Omental fat pad (tissue), 3 donors: ENCODE measurements at regions not wholly inside any gene's neighbourhood (a gene's known extent, or its start where the extent isn't known, plus 50 kb on each side); places are given as distances from the start of the nearest gene placed in this dataset. TPM values are rescaled to one million over a fixed set of nuclear protein-coding genes. Genes with fewer than 3 reads are reported as not detected.

Experiments
- ATAC-seq: fragments of 150-250 bp; one replicate; pipeline ENCODE4 v1.9.1; 2016; ENCODE audit warnings: mild to moderate bottlenecking, moderate library complexity; ENCODE audit not compliant: low FRiP score
- DNase-seq: peaks from one replicate; pipeline ENCODE4 v3.0.0-alpha.2; 2019; ENCODE audit warnings: low spot score
- small RNA-seq: library from RNA; depleted of rRNA; stranded (forward); fragments of <200 nt; gene quantifications from one replicate; pipeline ENCODE3, GENCODE V24; 2016
- TF ChIP-seq, protein P1 (sequence below), 3 donors: fragments of 450-650 bp; IDR thresholded peaks; one replicate each; pipeline ENCODE4 v1.5.1; 2016 to 2017; ENCODE audit warnings: antibody characterized with exemption in 3 of 3, mild to moderate bottlenecking in 3 of 3, moderate library complexity in 2 of 3

DNA sequence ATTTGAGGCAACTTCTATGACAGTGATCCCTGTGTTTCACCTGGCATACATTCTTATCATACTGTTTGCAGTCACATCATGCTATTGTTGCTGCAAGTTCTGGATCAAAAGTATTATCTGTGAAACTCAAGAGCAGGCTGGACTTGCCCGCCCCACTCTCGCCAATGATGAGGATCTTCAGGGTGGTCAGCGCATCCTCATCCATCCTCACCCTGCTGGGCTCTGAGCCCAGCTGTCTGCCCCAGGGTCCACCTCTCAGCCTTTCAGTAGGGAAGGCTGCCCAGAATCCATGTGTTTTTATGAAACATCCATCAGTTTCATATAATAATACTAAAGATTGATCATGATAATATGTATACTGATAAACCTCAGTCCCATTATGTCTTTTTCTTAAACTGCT is 55.4 kb upstream of the KIF5B start:
- TF ChIP-seq, protein P1, sequence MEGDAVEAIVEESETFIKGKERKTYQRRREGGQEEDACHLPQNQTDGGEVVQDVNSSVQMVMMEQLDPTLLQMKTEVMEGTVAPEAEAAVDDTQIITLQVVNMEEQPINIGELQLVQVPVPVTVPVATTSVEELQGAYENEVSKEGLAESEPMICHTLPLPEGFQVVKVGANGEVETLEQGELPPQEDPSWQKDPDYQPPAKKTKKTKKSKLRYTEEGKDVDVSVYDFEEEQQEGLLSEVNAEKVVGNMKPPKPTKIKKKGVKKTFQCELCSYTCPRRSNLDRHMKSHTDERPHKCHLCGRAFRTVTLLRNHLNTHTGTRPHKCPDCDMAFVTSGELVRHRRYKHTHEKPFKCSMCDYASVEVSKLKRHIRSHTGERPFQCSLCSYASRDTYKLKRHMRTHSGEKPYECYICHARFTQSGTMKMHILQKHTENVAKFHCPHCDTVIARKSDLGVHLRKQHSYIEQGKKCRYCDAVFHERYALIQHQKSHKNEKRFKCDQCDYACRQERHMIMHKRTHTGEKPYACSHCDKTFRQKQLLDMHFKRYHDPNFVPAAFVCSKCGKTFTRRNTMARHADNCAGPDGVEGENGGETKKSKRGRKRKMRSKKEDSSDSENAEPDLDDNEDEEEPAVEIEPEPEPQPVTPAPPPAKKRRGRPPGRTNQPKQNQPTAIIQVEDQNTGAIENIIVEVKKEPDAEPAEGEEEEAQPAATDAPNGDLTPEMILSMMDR (IDR thresholded peaks at IDR 0.05), result no peak
- ATAC-seq, result no peak
- no peak for DNase-seq

GRCh38 chr10:32110790-32111189 is 54.6 kb upstream of the KIF5B start:
- no peak for ATAC-seq
- DNase-seq, result no peak
- TF ChIP-seq, protein P1 (IDR thresholded peaks at IDR 0.05), result no peak

GRCh38 chr10:32109603-32110002 is 53.4 kb upstream of the KIF5B start:
- TF ChIP-seq, protein P1 (IDR thresholded peaks at IDR 0.05), result no peak
- no peak for ATAC-seq
- DNase-seq, result no peak

Small RNA genes lying in the stretch of these regions (small RNA-seq; reads per million reads assigned to genes)
- not detected for gene AL161932.1
- gene RNU7-22P, result not detected
